ENCODE measurements at regions not wholly inside any gene's neighbourhood (a gene's known extent, or its start where the extent isn't known, plus 50 kb on each side); places are given as distances from the start of the nearest gene placed in this dataset.

DNA sequence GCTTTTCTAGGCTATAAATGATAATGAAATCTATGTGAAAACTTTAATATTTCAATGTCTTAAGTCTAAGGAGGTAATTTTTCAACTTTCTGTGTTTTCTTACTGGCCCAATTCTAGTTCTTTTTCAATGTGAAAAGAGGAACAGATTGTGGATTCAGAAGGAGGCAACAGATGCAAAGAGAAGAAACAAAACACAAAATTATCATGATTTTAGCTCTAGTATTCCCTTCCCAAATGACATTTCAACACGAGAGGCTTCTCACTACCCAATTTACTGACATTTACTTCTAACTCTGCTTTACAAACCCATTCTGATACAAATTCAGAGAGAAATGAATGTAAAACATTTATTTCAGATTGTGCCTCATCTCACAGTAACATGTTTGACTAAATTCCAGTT, 169.4 kb downstream of the WT1 start:
- Histone ChIP-seq H3K4me3 (ENCODE audit: low read depth, low read length) (no peak overlapping the region), H3K27ac (ENCODE audit: low read depth, low read length) (no peak overlapping the region), H3K4me1 (ENCODE audit: control insufficient read depth, insufficient read depth, low read length, unreplicated experiment) (no peaks in the 10 kb centered on the region), H3K36me3 (ENCODE audit: insufficient read depth, low read length) (no peaks in the 10 kb centered on the region), H3K79me2 (ENCODE audit: control insufficient read depth, insufficient read depth, low read length, unreplicated experiment) (no peaks in the 10 kb centered on the region), H3K27me3 (ENCODE audit: insufficient read depth, low read length) (peaks cover 58% of the 10 kb centered on the region), H2AFZ (ENCODE audit: low read length, unreplicated experiment) (no peak overlapping the region)

DNA sequence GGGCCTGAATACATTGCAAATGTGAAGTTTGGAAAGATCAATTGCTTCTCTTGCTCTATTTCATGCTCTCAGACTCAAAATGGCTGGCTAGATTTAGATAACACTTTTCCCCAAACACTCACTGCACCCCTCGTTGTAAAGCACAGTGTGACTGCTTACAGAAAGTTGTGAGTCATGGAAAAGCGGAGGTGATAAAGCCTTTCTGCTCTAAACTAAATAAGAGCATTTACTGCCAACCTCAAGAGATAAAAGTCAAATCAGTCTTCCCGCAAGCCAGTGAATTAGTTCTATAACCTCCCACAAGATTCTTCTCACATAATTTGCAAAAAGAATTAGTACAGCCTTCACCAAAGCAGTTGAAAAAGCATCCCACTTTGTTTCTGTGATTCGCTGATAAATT, 168.7 kb downstream of the WT1 start:
- no peaks in the 10 kb centered on the region for H3K4me1 ChIP-seq (ENCODE audit: control insufficient read depth, insufficient read depth, low read length, unreplicated experiment)
- H3K79me2 ChIP-seq (ENCODE audit: control insufficient read depth, insufficient read depth, low read length, unreplicated experiment): no peaks in the 10 kb centered on the region
- no peak overlapping the region for H3K27ac ChIP-seq (ENCODE audit: low read depth, low read length)
- no peak overlapping the region for H2AFZ ChIP-seq (ENCODE audit: low read length, unreplicated experiment)
- H3K36me3 ChIP-seq (ENCODE audit: insufficient read depth, low read length): no peaks in the 10 kb centered on the region
- peaks cover 64% of the 10 kb centered on the region for H3K27me3 ChIP-seq (ENCODE audit: insufficient read depth, low read length)
- H3K4me3 ChIP-seq (ENCODE audit: low read depth, low read length): no peak overlapping the region

- Histone ChIP-seq H3K36me3 (ENCODE audit: insufficient read depth, low read length) (no peaks in the 10 kb centered on the region), H3K79me2 (ENCODE audit: control insufficient read depth, insufficient read depth, low read length, unreplicated experiment) (no peaks in the 10 kb centered on the region), H3K4me3 (ENCODE audit: low read depth, low read length) (no peak overlapping the region), H2AFZ (ENCODE audit: low read length, unreplicated experiment) (no peak overlapping the region), H3K27ac (ENCODE audit: low read depth, low read length) (no peak overlapping the region), H3K27me3 (ENCODE audit: insufficient read depth, low read length) (peaks cover 69% of the 10 kb centered on the region), H3K4me1 (ENCODE audit: control insufficient read depth, insufficient read depth, low read length, unreplicated experiment) (no peaks in the 10 kb centered on the region)
Measured at GRCh38 chr11:32267679-32268187, 167.6 kb downstream of the WT1 start.

GRCh38 chr11:32273931-32274330, 161.4 kb downstream of the WT1 start:
- H3K27ac ChIP-seq (ENCODE audit: low read depth, low read length): no peak overlapping the region
- H2AFZ ChIP-seq (ENCODE audit: low read length, unreplicated experiment): no peak overlapping the region
- H3K4me1 ChIP-seq (ENCODE audit: control insufficient read depth, insufficient read depth, low read length, unreplicated experiment): no peaks in the 10 kb centered on the region
- H3K36me3 ChIP-seq (ENCODE audit: insufficient read depth, low read length): no peaks in the 10 kb centered on the region
- peaks cover 79% of the 10 kb centered on the region for H3K27me3 ChIP-seq (ENCODE audit: insufficient read depth, low read length)
- no peaks in the 10 kb centered on the region for H3K79me2 ChIP-seq (ENCODE audit: control insufficient read depth, insufficient read depth, low read length, unreplicated experiment)
- H3K4me3 ChIP-seq (ENCODE audit: low read depth, low read length): no peak overlapping the region

GRCh38 chr11:32279672-32280071, 155.7 kb downstream of the WT1 start:
- Histone ChIP-seq H3K36me3 (ENCODE audit: insufficient read depth, low read length) (no peaks in the 10 kb centered on the region), H3K4me3 (ENCODE audit: low read depth, low read length) (no peak overlapping the region), H2AFZ (ENCODE audit: low read length, unreplicated experiment) (no peak overlapping the region)

DNA sequence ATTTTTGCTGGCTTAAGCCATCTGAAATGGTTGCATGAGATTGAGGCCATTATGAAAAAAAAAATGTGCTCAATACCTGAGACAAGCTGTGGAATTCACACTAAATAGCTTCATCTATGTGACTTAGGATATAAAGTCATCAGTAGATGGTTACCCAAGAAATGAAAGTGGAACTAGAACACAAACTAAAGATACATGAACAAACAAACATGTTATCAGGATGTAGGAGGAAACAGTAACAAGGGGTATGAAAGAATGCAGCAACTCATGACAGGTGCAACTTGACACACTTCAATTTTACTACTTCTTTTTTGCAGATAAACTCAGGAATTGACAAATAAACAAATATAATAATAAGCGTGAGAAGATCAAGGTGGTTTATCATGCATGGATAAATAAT, 155.0 kb downstream of the WT1 start:
- Histone ChIP-seq H3K4me3 (ENCODE audit: low read depth, low read length) (no peak overlapping the region), H2AFZ (ENCODE audit: low read length, unreplicated experiment) (no peak overlapping the region)

More at GRCh38 chr11:32279672-32280071, 155.7 kb downstream of the WT1 start:
- H3K79me2 ChIP-seq (ENCODE audit: control insufficient read depth, insufficient read depth, low read length, unreplicated experiment): no peaks in the 10 kb centered on the region
- H3K27me3 ChIP-seq (ENCODE audit: insufficient read depth, low read length): peaks cover 85% of the 10 kb centered on the region
- no peak overlapping the region for H3K27ac ChIP-seq (ENCODE audit: low read depth, low read length)
- H3K4me1 ChIP-seq (ENCODE audit: control insufficient read depth, insufficient read depth, low read length, unreplicated experiment): no peaks in the 10 kb centered on the region

DNA sequence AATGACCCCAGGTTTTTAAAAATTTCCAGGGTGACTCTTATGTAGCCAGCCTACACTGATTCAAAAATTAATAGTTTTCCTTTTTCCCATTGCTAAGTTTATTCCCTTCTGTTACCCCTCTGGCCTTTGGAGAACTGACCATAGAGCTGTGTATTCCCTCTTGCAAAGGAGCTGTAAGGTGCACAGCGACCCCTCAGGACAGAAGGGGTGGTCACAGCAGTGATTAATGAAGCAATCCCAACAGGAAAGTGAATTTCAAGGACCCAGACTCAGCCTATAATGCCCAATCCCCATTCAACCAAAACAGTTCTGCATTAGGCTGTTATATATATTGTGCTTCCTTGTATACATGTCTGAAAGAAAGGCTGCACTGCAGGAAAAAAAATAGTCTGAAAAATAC, 147.1 kb downstream of the WT1 start:
- Histone ChIP-seq H3K27me3 (ENCODE audit: insufficient read depth, low read length) (peaks cover 77% of the 10 kb centered on the region), H3K36me3 (ENCODE audit: insufficient read depth, low read length) (no peaks in the 10 kb centered on the region), H3K27ac (ENCODE audit: low read depth, low read length) (no peak overlapping the region), H3K79me2 (ENCODE audit: control insufficient read depth, insufficient read depth, low read length, unreplicated experiment) (no peaks in the 10 kb centered on the region), H3K4me3 (ENCODE audit: low read depth, low read length) (no peak overlapping the region), H2AFZ (ENCODE audit: low read length, unreplicated experiment) (no peak overlapping the region), H3K4me1 (ENCODE audit: control insufficient read depth, insufficient read depth, low read length, unreplicated experiment) (no peaks in the 10 kb centered on the region)

More for the DNA sequence above, 155.0 kb downstream of the WT1 start:
- Histone ChIP-seq H3K27ac (ENCODE audit: low read depth, low read length) (no peak overlapping the region), H3K79me2 (ENCODE audit: control insufficient read depth, insufficient read depth, low read length, unreplicated experiment) (no peaks in the 10 kb centered on the region), H3K36me3 (ENCODE audit: insufficient read depth, low read length) (no peaks in the 10 kb centered on the region), H3K4me1 (ENCODE audit: control insufficient read depth, insufficient read depth, low read length, unreplicated experiment) (no peaks in the 10 kb centered on the region), H3K27me3 (ENCODE audit: insufficient read depth, low read length) (peaks cover 82% of the 10 kb centered on the region)

DNA sequence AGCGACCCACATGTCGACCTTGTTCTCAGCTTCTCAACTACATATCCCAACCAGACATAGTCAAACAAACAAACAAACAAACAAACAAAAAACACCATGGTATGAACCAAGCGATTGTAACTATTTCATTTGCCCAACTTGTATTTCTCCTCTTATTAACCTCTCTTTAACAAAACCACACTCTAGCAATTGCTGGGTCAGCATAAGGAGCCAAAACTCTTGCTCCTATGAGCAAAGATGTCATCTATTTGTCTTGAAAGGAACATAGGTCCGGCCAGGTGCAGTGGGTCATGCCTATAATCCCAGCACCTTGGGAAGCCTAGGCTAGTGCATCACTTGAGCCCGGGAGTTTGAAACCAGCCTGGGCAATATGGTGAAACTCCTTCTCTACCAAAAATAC, 145.6 kb downstream of the WT1 start:
- Histone ChIP-seq H2AFZ (ENCODE audit: low read length, unreplicated experiment) (no peak overlapping the region), H3K4me1 (ENCODE audit: control insufficient read depth, insufficient read depth, low read length, unreplicated experiment) (no peaks in the 10 kb centered on the region), H3K36me3 (ENCODE audit: insufficient read depth, low read length) (no peaks in the 10 kb centered on the region), H3K27me3 (ENCODE audit: insufficient read depth, low read length) (peaks cover 67% of the 10 kb centered on the region), H3K27ac (ENCODE audit: low read depth, low read length) (no peak overlapping the region), H3K4me3 (ENCODE audit: low read depth, low read length) (no peak overlapping the region), H3K79me2 (ENCODE audit: control insufficient read depth, insufficient read depth, low read length, unreplicated experiment) (no peaks in the 10 kb centered on the region)

DNA sequence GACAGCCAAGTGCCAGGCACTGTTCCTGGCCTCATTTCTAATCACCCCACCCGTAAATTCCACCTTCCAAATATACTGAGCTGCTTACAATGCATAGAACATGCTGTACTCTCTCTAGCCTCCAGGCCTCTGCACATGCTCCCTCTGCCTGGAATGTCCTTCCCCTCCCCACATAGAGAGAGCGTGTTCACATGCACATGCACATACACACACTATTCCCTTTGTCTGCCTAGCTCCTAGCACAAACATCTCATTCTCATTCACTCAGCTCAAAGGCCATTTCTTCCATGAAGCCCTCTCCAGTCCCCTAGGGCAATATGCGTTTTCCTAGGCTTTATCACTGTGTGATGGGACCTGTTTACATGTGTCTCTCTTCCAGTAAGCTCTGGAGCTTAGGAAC, 144.6 kb downstream of the WT1 start:
- Histone ChIP-seq H3K27ac (ENCODE audit: low read depth, low read length) (no peak overlapping the region), H3K27me3 (ENCODE audit: insufficient read depth, low read length) (peaks cover 64% of the 10 kb centered on the region), H3K79me2 (ENCODE audit: control insufficient read depth, insufficient read depth, low read length, unreplicated experiment) (no peaks in the 10 kb centered on the region), H3K4me3 (ENCODE audit: low read depth, low read length) (no peak overlapping the region), H3K4me1 (ENCODE audit: control insufficient read depth, insufficient read depth, low read length, unreplicated experiment) (no peaks in the 10 kb centered on the region), H3K36me3 (ENCODE audit: insufficient read depth, low read length) (no peaks in the 10 kb centered on the region), H2AFZ (ENCODE audit: low read length, unreplicated experiment) (no peak overlapping the region)

- Histone ChIP-seq H3K27me3 (ENCODE audit: insufficient read depth, low read length) (peaks cover 22% of the 10 kb centered on the region), H2AFZ (ENCODE audit: low read length, unreplicated experiment) (peak overlapping the region; percentile 58), H3K4me1 (ENCODE audit: control insufficient read depth, insufficient read depth, low read length, unreplicated experiment) (no peaks in the 10 kb centered on the region), H3K27ac (ENCODE audit: low read depth, low read length) (no peak overlapping the region), H3K4me3 (ENCODE audit: low read depth, low read length) (no peak overlapping the region), H3K79me2 (ENCODE audit: control insufficient read depth, insufficient read depth, low read length, unreplicated experiment) (no peaks in the 10 kb centered on the region), H3K36me3 (ENCODE audit: insufficient read depth, low read length) (no peaks in the 10 kb centered on the region)
Measured at GRCh38 chr11:32297611-32298011, 137.7 kb downstream of the WT1 start.

DNA sequence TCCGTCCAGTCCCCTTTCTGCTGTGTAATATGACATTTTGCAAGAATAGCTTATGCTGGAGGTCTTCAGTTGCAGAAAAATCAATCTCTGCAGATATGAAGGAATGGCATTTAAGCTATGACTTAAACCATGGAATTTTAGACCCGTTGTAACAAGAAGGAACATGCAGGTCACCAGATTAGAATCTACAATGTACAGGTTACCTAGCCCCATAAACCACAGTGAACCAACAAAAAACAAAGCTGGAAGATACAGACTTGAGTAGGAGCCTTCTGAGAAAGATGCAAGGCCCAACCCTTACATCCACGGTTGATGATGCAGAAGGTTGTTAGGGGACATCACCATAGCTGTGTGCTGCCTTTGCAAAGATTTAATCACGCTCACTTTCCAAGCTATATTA, 132.5 kb downstream of the WT1 start:
- no peak overlapping the region for H3K27ac ChIP-seq (ENCODE audit: low read depth, low read length)
- no peak overlapping the region for H3K4me3 ChIP-seq (ENCODE audit: low read depth, low read length)
- no peaks in the 10 kb centered on the region for H3K79me2 ChIP-seq (ENCODE audit: control insufficient read depth, insufficient read depth, low read length, unreplicated experiment)
- no peaks in the 10 kb centered on the region for H3K27me3 ChIP-seq (ENCODE audit: insufficient read depth, low read length)
- H3K36me3 ChIP-seq (ENCODE audit: insufficient read depth, low read length): no peaks in the 10 kb centered on the region
- no peak overlapping the region for H2AFZ ChIP-seq (ENCODE audit: low read length, unreplicated experiment)
- H3K4me1 ChIP-seq (ENCODE audit: control insufficient read depth, insufficient read depth, low read length, unreplicated experiment): no peaks in the 10 kb centered on the region
